Uterus (tissue), 3 donors: ENCODE measurements at regions not wholly inside any gene's neighbourhood (a gene's known extent, or its start where the extent isn't known, plus 50 kb on each side); places are given as distances from the start of the nearest gene placed in this dataset.
"Not testable (repeated sequence)": the region's sequence is repeated elsewhere in the genome, so short reads cannot be mapped to it uniquely, and the experiment has no call there.

Experiments used
- DNase-seq, 2 donors: peaks; one replicate each; pipeline ENCODE4 v3.0.0-alpha.2; 2019 to 2020
- H3K27ac ChIP-seq, 2 donors: fragments of 200-600 bp; sonication (generic); 1 replicate in 1 of 2; 2 replicates in 1 of 2; pipeline ENCODE4 v1.5.1; 2016 to 2018
- H3K27me3 ChIP-seq, 2 donors: fragments of 200-600 bp; sonication (generic); one replicate each; pipeline ENCODE4 v1.5.1; 2018 to 2019; ENCODE audit warnings: control low read depth in 1 of 2
- H3K36me3 ChIP-seq, 2 donors: fragments of 200-600 bp; sonication (generic); one replicate each; pipeline ENCODE4 v1.5.1; 2019; ENCODE audit warnings: control low read depth in 1 of 2
- H3K4me1 ChIP-seq, 2 donors: fragments of 200-600 bp; sonication (generic); one replicate each; pipeline ENCODE4 v1.5.1; 2018 to 2019; ENCODE audit warnings: control low read depth in 1 of 2
- H3K4me3 ChIP-seq, 2 donors: fragments of 200-600 bp; sonication (generic); 1 replicate in 1 of 2; 2 replicates in 1 of 2; pipeline ENCODE4 v1.5.1; 2018 to 2019; ENCODE audit warnings: mild to moderate bottlenecking in 1 of 2
- H3K9me3 ChIP-seq, 2 donors: fragments of 200-600 bp; sonication (generic); one replicate each; pipeline ENCODE4 v1.5.1; 2019; ENCODE audit warnings: control low read depth in 1 of 2
- CTCF ChIP-seq, 4 experiments: fragments of 200-600 bp in 2 of 4; fragments of 450-650 bp in 2 of 4; sonication (generic) in 2 of 4; IDR thresholded peaks; one replicate each; pipeline ENCODE4 v1.5.1; 2016 to 2019; ENCODE audit warnings: antibody characterized with exemption in 4 of 4, mild to moderate bottlenecking in 2 of 4, moderate library complexity in 1 of 4
- POLR2A ChIP-seq, 2 donors: fragments of 450-650 bp; IDR thresholded peaks; one replicate each; pipeline ENCODE4 v1.6.1; 2016; ENCODE audit warnings: antibody characterized with exemption in 2 of 2, mild to moderate bottlenecking in 1 of 2, moderate library complexity in 1 of 2
- intact Hi-C: fragments of 100-400 bp; cut with DNase I; formaldehyde crosslinking; loops from one replicate; pipeline ENCODE4 v1.15.1; 2023; ENCODE audit warnings: low total_unique reads
- donor health status: DM: yes; HTN: yes; CAD: no.

- no peaks in the 10 kb centered on the region for H3K36me3 ChIP-seq
- H3K9me3 ChIP-seq: no peaks in the 10 kb centered on the region
- TF ChIP-seq POLR2A (IDR thresholded peaks at IDR 0.05) (no peak), CTCF (IDR thresholded peaks at IDR 0.05) (no peak)
- no peak for DNase-seq
- intact Hi-C loops: no loop called here
- H3K4me1 ChIP-seq: no peaks in the 10 kb centered on the region
- H3K4me3 ChIP-seq: no peak overlapping the region
- no peak overlapping the region for H3K27ac ChIP-seq
- no peaks in the 10 kb centered on the region for H3K27me3 ChIP-seq
These were observed 80.1 kb upstream of the ADGRE5 start for GRCh38 chr19:14301150-14301549.

- no peak overlapping the region for H3K27ac ChIP-seq
- no peaks in the 10 kb centered on the region for H3K36me3 ChIP-seq
- H3K9me3 ChIP-seq: no peaks in the 10 kb centered on the region
- no peak overlapping the region for H3K4me3 ChIP-seq
- no peaks in the 10 kb centered on the region for H3K4me1 ChIP-seq
- H3K27me3 ChIP-seq: no peaks in the 10 kb centered on the region
- TF ChIP-seq POLR2A (IDR thresholded peaks at IDR 0.05) (no peak), CTCF (IDR thresholded peaks at IDR 0.05) (no peak)
- no peak for DNase-seq
- intact Hi-C loops: no loop called here
These were observed 80.9 kb upstream of the ADGRE5 start for GRCh38 chr19:14300303-14300702.

GRCh38 chr19:14299224-14299827 lies 81.9 kb upstream of the ADGRE5 start:
- H3K27me3 ChIP-seq, H3K27ac ChIP-seq, DNase-seq, H3K36me3 ChIP-seq, intact Hi-C loops, H3K4me3 ChIP-seq, H3K4me1 ChIP-seq, H3K9me3 ChIP-seq: not testable (repeated sequence)

- H3K4me1 ChIP-seq, H3K27ac ChIP-seq, H3K9me3 ChIP-seq, DNase-seq, H3K36me3 ChIP-seq, H3K27me3 ChIP-seq, H3K4me3 ChIP-seq, intact Hi-C loops: not testable (repeated sequence)
These were observed 83.2 kb upstream of the ADGRE5 start for GRCh38 chr19:14297883-14298576.

GRCh38 chr19:14294974-14295373 lies 86.3 kb upstream of the ADGRE5 start:
- H3K36me3 ChIP-seq, DNase-seq, H3K4me3 ChIP-seq, intact Hi-C loops, H3K9me3 ChIP-seq, H3K4me1 ChIP-seq, H3K27ac ChIP-seq, H3K27me3 ChIP-seq: not testable (repeated sequence)

GRCh38 chr19:14293816-14294170 lies 87.5 kb upstream of the ADGRE5 start:
- H3K4me3 ChIP-seq, H3K9me3 ChIP-seq, H3K36me3 ChIP-seq, DNase-seq, H3K27me3 ChIP-seq, intact Hi-C loops, H3K4me1 ChIP-seq: not testable (repeated sequence)
- peak overlapping the region in 1 of 2 donors; percentile 39 for H3K27ac ChIP-seq

- H3K9me3 ChIP-seq, intact Hi-C loops, H3K4me3 ChIP-seq, H3K4me1 ChIP-seq, H3K27me3 ChIP-seq, H3K36me3 ChIP-seq: not testable (repeated sequence)
- peak; percentile 34 to 38 for DNase-seq
- H3K27ac ChIP-seq: peak overlapping the region in 1 of 2 donors; percentile 39
These were observed 87.3 kb upstream of the ADGRL1 start for GRCh38 chr19:14293101-14293815.

- H3K4me3 ChIP-seq, H3K4me1 ChIP-seq, H3K27ac ChIP-seq, H3K27me3 ChIP-seq, intact Hi-C loops, H3K36me3 ChIP-seq, H3K9me3 ChIP-seq, DNase-seq: not testable (repeated sequence)
These were observed 83.8 kb upstream of the ADGRL1 start for GRCh38 chr19:14289810-14290209.

- H3K4me1 ChIP-seq, intact Hi-C loops, H3K4me3 ChIP-seq, DNase-seq, H3K27ac ChIP-seq, H3K27me3 ChIP-seq, H3K9me3 ChIP-seq, H3K36me3 ChIP-seq: not testable (repeated sequence)
These were observed 81.9 kb upstream of the ADGRL1 start for GRCh38 chr19:14287837-14288236.

GRCh38 chr19:14286594-14286993 lies 80.6 kb upstream of the ADGRL1 start:
- H3K4me1 ChIP-seq, intact Hi-C loops, H3K27ac ChIP-seq, H3K27me3 ChIP-seq, H3K4me3 ChIP-seq, DNase-seq, H3K36me3 ChIP-seq, H3K9me3 ChIP-seq: not testable (repeated sequence)

- H3K4me1 ChIP-seq, H3K36me3 ChIP-seq, H3K27ac ChIP-seq, intact Hi-C loops, H3K4me3 ChIP-seq, DNase-seq, H3K27me3 ChIP-seq, H3K9me3 ChIP-seq: not testable (repeated sequence)
These were observed 79.8 kb upstream of the ADGRL1 start for GRCh38 chr19:14285726-14286125.
